ENCODE measurements at regions not wholly inside any gene's neighbourhood (a gene's known extent, or its start where the extent isn't known, plus 50 kb on each side); places are given as distances from the start of the nearest gene placed in this dataset.

DNA sequence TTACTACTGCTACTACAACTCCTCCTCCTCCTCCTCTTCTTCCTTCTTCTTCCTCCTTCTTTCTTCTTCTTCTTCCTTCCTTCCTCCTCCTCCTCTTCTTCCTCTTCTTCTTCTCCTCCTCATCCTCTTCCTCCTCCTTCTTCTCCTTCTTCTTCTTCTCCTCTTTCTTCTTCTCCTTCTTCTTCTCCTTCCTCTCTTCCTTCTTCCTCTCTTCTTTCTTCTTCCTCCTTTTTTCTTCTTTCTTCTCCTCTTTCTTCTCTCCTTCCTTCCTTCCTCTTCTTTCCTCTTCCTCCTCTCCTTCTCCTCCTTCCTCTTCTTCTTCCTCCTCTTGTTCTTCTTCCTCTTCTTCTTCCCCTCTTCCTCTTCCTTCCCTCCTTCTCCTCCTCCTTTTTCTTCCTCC, 94.7 kb upstream of the MYO16 start:
- Mint-ChIP-seq H3K36me3 (ENCODE audit: low read depth) (no peaks in the 10 kb centered on the region), H3K27ac (no peak overlapping the region), H3K4me3 (no peak overlapping the region), H3K9me3 (no peaks in the 10 kb centered on the region), H3K4me1 (ENCODE audit: low read depth) (no peaks in the 10 kb centered on the region), H3K27me3 (peaks cover 18% of the 10 kb centered on the region)
- ATAC-seq (ENCODE audit: poor library complexity) (no peak), DNase-seq (no peak)
- H3K27ac ChIP-seq (ENCODE audit: low read depth in 1 of 2, low read length in 2 of 2), result no peak overlapping the region
- TF ChIP-seq, protein P1, sequence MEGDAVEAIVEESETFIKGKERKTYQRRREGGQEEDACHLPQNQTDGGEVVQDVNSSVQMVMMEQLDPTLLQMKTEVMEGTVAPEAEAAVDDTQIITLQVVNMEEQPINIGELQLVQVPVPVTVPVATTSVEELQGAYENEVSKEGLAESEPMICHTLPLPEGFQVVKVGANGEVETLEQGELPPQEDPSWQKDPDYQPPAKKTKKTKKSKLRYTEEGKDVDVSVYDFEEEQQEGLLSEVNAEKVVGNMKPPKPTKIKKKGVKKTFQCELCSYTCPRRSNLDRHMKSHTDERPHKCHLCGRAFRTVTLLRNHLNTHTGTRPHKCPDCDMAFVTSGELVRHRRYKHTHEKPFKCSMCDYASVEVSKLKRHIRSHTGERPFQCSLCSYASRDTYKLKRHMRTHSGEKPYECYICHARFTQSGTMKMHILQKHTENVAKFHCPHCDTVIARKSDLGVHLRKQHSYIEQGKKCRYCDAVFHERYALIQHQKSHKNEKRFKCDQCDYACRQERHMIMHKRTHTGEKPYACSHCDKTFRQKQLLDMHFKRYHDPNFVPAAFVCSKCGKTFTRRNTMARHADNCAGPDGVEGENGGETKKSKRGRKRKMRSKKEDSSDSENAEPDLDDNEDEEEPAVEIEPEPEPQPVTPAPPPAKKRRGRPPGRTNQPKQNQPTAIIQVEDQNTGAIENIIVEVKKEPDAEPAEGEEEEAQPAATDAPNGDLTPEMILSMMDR (IDR thresholded peaks at IDR 0.05), result no peak
- no peaks in the 10 kb centered on the region for H3K4me1 ChIP-seq (ENCODE audit: insufficient read depth, low read length)
- ChIA-PET CTCF (no interaction called here), POLR2A (no interaction called here)
- H3K4me3 ChIP-seq (ENCODE audit: low read length), result no peak overlapping the region
- no peaks in the 10 kb centered on the region for H3K36me3 ChIP-seq (ENCODE audit: insufficient read depth, low read length)
- H3K27me3 ChIP-seq (ENCODE audit: control insufficient read depth in 1 of 2, insufficient read depth in 2 of 2, low read length in 2 of 2), result no peaks in the 10 kb centered on the region
- intact Hi-C loops (cut with DNase I, micrococcal nuclease), result no loop called here
- no peaks in the 10 kb centered on the region for H3K9me3 ChIP-seq (ENCODE audit: control insufficient read depth in 1 of 2, insufficient read depth in 1 of 2, low read length in 2 of 2)

DNA sequence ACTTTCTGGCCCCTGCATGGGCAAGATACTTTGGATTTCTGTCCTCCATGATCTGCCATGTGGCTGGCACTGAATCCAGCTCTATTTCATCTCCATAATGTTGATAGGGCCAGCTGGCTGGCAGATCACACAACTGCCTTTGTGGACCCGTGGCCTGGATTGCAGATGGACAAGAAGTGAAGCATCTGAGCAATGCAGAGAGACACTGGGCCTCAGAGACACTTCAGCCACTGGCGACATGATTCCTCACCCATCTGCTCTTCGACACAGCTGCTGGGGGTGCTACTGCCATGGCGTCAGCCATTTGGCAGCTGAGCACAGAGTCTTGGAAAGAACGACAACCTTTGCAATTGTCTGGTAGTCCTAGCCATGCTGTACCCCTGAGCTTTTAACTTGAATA, 79.5 kb upstream of the MYO16 start:
- Histone ChIP-seq H3K27ac (ENCODE audit: low read depth in 1 of 2, low read length in 2 of 2) (no peak overlapping the region), H3K4me1 (ENCODE audit: insufficient read depth, low read length) (no peaks in the 10 kb centered on the region), H3K36me3 (ENCODE audit: insufficient read depth, low read length) (no peaks in the 10 kb centered on the region), H3K4me3 (ENCODE audit: low read length) (no peak overlapping the region), H3K27me3 (ENCODE audit: control insufficient read depth in 1 of 2, insufficient read depth in 2 of 2, low read length in 2 of 2) (no peaks in the 10 kb centered on the region), H3K9me3 (ENCODE audit: control insufficient read depth in 1 of 2, insufficient read depth in 1 of 2, low read length in 2 of 2) (no peaks in the 10 kb centered on the region)
- intact Hi-C loops (cut with DNase I, micrococcal nuclease), result no loop called here
- H3K4me3 Mint-ChIP-seq, result no peak overlapping the region
- ATAC-seq (ENCODE audit: poor library complexity) (no peak), DNase-seq (no peak)
- no peaks in the 10 kb centered on the region for H3K4me1 Mint-ChIP-seq (ENCODE audit: low read depth)
- H3K27me3 Mint-ChIP-seq, result peaks cover 9% of the 10 kb centered on the region
- no peak overlapping the region for H3K27ac Mint-ChIP-seq
- H3K9me3 Mint-ChIP-seq, result peaks cover 4% of the 10 kb centered on the region
- POLR2A ChIA-PET, result no interaction called here
- CTCF ChIA-PET, result no interaction called here
- TF ChIP-seq, protein P1 (IDR thresholded peaks at IDR 0.05), result no peak
- H3K36me3 Mint-ChIP-seq (ENCODE audit: low read depth), result no peaks in the 10 kb centered on the region

DNA sequence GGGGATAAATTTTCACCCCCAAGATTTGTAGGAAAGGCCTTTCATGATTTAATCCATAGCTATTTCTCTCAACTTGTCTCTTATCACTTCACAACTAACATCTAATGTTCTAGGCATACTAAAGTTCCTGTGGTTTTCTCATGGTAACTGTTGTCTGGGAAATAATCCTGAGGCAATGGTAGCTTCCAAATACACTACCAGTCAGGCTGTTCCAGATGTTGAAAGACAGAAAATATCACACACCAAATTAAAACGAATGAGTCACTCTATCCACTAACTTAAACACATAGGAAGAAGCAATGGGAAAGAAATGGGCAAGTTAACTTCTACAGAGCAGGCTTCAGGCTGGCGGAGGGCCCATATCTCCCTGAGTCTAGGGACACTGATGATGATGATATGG, 77.7 kb upstream of the MYO16 start:
- ChIA-PET CTCF (no interaction called here), POLR2A (no interaction called here)
- H3K36me3 Mint-ChIP-seq (ENCODE audit: low read depth), result no peaks in the 10 kb centered on the region
- H3K27ac ChIP-seq (ENCODE audit: low read depth in 1 of 2, low read length in 2 of 2), result no peak overlapping the region
- no peaks in the 10 kb centered on the region for H3K4me1 Mint-ChIP-seq (ENCODE audit: low read depth)
- H3K4me3 Mint-ChIP-seq, result no peak overlapping the region
- H3K36me3 ChIP-seq (ENCODE audit: insufficient read depth, low read length), result no peaks in the 10 kb centered on the region
- H3K27ac Mint-ChIP-seq, result no peak overlapping the region
- H3K9me3 ChIP-seq (ENCODE audit: control insufficient read depth in 1 of 2, insufficient read depth in 1 of 2, low read length in 2 of 2), result no peaks in the 10 kb centered on the region
- peaks cover 4% of the 10 kb centered on the region for H3K9me3 Mint-ChIP-seq
- no peaks in the 10 kb centered on the region for H3K27me3 ChIP-seq (ENCODE audit: control insufficient read depth in 1 of 2, insufficient read depth in 2 of 2, low read length in 2 of 2)
- no peak overlapping the region for H3K4me3 ChIP-seq (ENCODE audit: low read length)
- ATAC-seq (ENCODE audit: poor library complexity) (no peak), DNase-seq (no peak)
- intact Hi-C loops (cut with DNase I, micrococcal nuclease), result no loop called here
- H3K27me3 Mint-ChIP-seq, result peaks cover 7% of the 10 kb centered on the region
- TF ChIP-seq, protein P1 (IDR thresholded peaks at IDR 0.05), result no peak
- H3K4me1 ChIP-seq (ENCODE audit: insufficient read depth, low read length), result no peaks in the 10 kb centered on the region

All from CD4-positive, alpha-beta T cell (primary cell).